WTC11 (cell line): ENCODE measurements at regions not wholly inside any gene's neighbourhood (a gene's known extent, or its start where the extent isn't known, plus 50 kb on each side); places are given as distances from the start of the nearest gene placed in this dataset.

ENCODE experiments used
- ATAC-seq: fragments of 200-7000 bp; cut with Tn5 transposase; 2 replicates; pipeline ENCODE4 v1.10.0; 2021; ENCODE audit warnings: mild to moderate bottlenecking, moderate library complexity
- CTCF ChIA-PET: fragments of 300-600 bp; sonication (Branson Sonifier 250); formaldehyde crosslinking; loops from one replicate; lab custom pipeline; 2021; ENCODE audit warnings: antibody characterized with exemption; lab: Charles Lee
- POLR2A ChIA-PET: fragments of 350-600 bp; sonication (Branson Sonifier 250); formaldehyde crosslinking; loops from one replicate; lab custom pipeline; 2021; ENCODE audit warnings: antibody characterized with exemption; lab: Charles Lee
- DNase-seq: peaks from one replicate; pipeline ENCODE4 v3.0.0; 2021; ENCODE audit warnings: low spot score
- H3K27ac Mint-ChIP-seq: 2 replicates; pipeline ENCODE4 v1.8.0; 2021; ENCODE audit warnings: mixed read lengths
- H3K27me3 Mint-ChIP-seq: 2 replicates; pipeline ENCODE4 v1.8.0; 2021; ENCODE audit warnings: low read depth, mild to moderate bottlenecking, moderate library complexity, mixed read lengths
- H3K36me3 Mint-ChIP-seq: 2 replicates; pipeline ENCODE4 v1.8.0; 2021; ENCODE audit warnings: mixed read lengths
- H3K4me1 Mint-ChIP-seq: 2 replicates; pipeline ENCODE4 v1.8.0; 2022; ENCODE audit warnings: mixed read lengths
- H3K4me3 Mint-ChIP-seq: 2 replicates; pipeline ENCODE4 v1.8.0; 2021; ENCODE audit warnings: mild to moderate bottlenecking, moderate library complexity, mixed read lengths
- H3K9me3 Mint-ChIP-seq: 2 replicates; pipeline ENCODE4 v1.8.0; 2021; ENCODE audit warnings: mixed read lengths
- CREB1 ChIP-seq: sonication (generic); formaldehyde crosslinking; IDR thresholded peaks from 2 replicates; pipeline ENCODE4 v1.8.0; 2023; ENCODE audit warnings: mild to moderate bottlenecking, missing genetic modification reagents
- ETV6 ChIP-seq: sonication (generic); formaldehyde crosslinking; IDR thresholded peaks from 2 replicates; pipeline ENCODE4 v1.8.1; 2022; ENCODE audit warnings: mild to moderate bottlenecking, missing genetic modification reagents
- HMGA2 ChIP-seq: fragments of 250-450 bp; sonication (Bioruptor Pico); IDR thresholded peaks from 2 replicates; pipeline ENCODE4 v1.4.0; 2021; ENCODE audit warnings: mild to moderate bottlenecking, moderate library complexity
- RORB ChIP-seq: fragments of 250-450 bp; sonication (Bioruptor Pico); IDR thresholded peaks from 2 replicates; pipeline ENCODE4 v1.9.0; 2021; ENCODE audit warnings: mild to moderate bottlenecking
- SOX15 ChIP-seq: fragments of 250-450 bp; sonication (Bioruptor Pico); IDR thresholded peaks from 2 replicates; pipeline ENCODE4 v1.9.0; 2021; ENCODE audit warnings: mild to moderate bottlenecking
- TF ChIP-seq, protein P1 (sequence below): fragments of 250-450 bp; sonication (Bioruptor Pico); IDR thresholded peaks from 2 replicates; pipeline ENCODE4 v2.1.2; 2022; ENCODE audit warnings: mild to moderate bottlenecking, moderate library complexity
- TF ChIP-seq, protein P2 (sequence below): sonication (generic); formaldehyde crosslinking; IDR thresholded peaks from 2 replicates; pipeline ENCODE4 v1.8.1; 2023; ENCODE audit warnings: mild to moderate bottlenecking, missing genetic modification reagents, moderate library complexity
- TF ChIP-seq, protein P3 (sequence below): sonication (generic); formaldehyde crosslinking; IDR thresholded peaks from 2 replicates; pipeline ENCODE4 v1.8.1; 2023; ENCODE audit warnings: mild to moderate bottlenecking, missing genetic modification reagents, borderline replicate concordance
- TF ChIP-seq, protein P4 (sequence below): sonication (generic); formaldehyde crosslinking; IDR thresholded peaks from 2 replicates; pipeline ENCODE4 v1.8.1; 2022; ENCODE audit warnings: low read depth, missing genetic modification reagents, borderline replicate concordance
- TF ChIP-seq, protein P5 (sequence below): sonication (generic); formaldehyde crosslinking; conservative IDR thresholded peaks from 2 replicates; pipeline ENCODE4 v1.8.1; 2022; ENCODE audit warnings: mild to moderate bottlenecking, missing genetic modification reagents
- TF ChIP-seq, protein P6 (sequence below): sonication (generic); formaldehyde crosslinking; IDR thresholded peaks from 2 replicates; pipeline ENCODE4 v1.8.0; 2023; ENCODE audit warnings: missing genetic modification reagents, mild to moderate bottlenecking, borderline replicate concordance
- TF ChIP-seq, protein P7 (sequence below): sonication (generic); formaldehyde crosslinking; IDR thresholded peaks from 2 replicates; pipeline ENCODE4 v1.8.0; 2023; ENCODE audit warnings: missing genetic modification reagents
- TF ChIP-seq, protein P8 (sequence below): sonication (generic); formaldehyde crosslinking; IDR thresholded peaks from 2 replicates; pipeline ENCODE4 v1.8.0; 2022; ENCODE audit warnings: mild to moderate bottlenecking, missing genetic modification reagents

DNA sequence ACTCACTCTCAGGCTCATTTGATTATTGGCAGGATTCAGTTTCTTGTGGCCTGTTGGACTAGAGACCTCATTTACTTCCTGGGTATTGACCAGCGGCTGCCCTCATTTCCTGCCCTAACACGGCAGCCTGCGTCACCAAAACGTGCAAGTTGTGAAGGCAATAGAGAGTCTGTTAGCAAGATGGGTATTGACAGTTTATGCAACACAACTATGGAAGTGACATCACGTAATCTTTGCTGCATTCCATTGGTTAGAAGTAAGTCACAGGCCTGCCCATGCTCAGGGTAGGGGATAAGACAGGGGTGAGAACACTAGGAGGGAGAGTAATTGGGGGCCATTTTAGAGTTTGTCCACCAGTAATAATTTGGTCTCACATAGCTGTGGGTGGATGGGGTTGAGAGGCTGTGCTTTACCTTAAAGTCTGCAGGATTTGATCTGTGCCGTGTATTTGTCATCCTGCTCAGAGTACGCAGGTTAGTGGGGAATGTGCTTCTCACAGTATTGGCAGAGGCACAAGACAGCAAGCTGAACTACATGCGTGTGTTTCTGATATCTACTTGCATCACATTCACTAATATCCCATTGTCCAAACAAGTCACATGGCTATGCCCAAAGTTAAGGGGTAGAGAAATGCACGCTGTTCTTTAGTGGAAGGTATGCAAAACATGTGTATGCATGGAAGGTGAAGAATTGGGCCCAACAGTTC lies 83.3 kb downstream of the EDEM1 start:
- peaks cover 33% of the 10 kb centered on the region for H3K9me3 Mint-ChIP-seq
- CTCF ChIA-PET = no interaction called here
- TF ChIP-seq RORB (no peak), ETV6 (CRISPR knock-in tag) (no peak), HMGA2 (no peak), CREB1 (CRISPR knock-in tag) (no peak), SOX15 (CRISPR knock-in tag) (no peak)
- TF ChIP-seq, protein P1, sequence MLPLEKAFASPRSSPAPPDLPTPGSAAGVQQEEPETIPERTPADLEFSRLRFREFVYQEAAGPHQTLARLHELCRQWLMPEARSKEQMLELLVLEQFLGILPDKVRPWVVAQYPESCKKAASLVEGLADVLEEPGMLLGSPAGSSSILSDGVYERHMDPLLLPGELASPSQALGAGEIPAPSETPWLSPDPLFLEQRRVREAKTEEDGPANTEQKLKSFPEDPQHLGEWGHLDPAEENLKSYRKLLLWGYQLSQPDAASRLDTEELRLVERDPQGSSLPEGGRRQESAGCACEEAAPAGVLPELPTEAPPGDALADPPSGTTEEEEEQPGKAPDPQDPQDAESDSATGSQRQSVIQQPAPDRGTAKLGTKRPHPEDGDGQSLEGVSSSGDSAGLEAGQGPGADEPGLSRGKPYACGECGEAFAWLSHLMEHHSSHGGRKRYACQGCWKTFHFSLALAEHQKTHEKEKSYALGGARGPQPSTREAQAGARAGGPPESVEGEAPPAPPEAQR = no peak
- TF ChIP-seq, protein P2, sequence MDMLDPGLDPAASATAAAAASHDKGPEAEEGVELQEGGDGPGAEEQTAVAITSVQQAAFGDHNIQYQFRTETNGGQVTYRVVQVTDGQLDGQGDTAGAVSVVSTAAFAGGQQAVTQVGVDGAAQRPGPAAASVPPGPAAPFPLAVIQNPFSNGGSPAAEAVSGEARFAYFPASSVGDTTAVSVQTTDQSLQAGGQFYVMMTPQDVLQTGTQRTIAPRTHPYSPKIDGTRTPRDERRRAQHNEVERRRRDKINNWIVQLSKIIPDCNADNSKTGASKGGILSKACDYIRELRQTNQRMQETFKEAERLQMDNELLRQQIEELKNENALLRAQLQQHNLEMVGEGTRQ (CRISPR knock-in tag) = no peak
- TF ChIP-seq, protein P3, sequence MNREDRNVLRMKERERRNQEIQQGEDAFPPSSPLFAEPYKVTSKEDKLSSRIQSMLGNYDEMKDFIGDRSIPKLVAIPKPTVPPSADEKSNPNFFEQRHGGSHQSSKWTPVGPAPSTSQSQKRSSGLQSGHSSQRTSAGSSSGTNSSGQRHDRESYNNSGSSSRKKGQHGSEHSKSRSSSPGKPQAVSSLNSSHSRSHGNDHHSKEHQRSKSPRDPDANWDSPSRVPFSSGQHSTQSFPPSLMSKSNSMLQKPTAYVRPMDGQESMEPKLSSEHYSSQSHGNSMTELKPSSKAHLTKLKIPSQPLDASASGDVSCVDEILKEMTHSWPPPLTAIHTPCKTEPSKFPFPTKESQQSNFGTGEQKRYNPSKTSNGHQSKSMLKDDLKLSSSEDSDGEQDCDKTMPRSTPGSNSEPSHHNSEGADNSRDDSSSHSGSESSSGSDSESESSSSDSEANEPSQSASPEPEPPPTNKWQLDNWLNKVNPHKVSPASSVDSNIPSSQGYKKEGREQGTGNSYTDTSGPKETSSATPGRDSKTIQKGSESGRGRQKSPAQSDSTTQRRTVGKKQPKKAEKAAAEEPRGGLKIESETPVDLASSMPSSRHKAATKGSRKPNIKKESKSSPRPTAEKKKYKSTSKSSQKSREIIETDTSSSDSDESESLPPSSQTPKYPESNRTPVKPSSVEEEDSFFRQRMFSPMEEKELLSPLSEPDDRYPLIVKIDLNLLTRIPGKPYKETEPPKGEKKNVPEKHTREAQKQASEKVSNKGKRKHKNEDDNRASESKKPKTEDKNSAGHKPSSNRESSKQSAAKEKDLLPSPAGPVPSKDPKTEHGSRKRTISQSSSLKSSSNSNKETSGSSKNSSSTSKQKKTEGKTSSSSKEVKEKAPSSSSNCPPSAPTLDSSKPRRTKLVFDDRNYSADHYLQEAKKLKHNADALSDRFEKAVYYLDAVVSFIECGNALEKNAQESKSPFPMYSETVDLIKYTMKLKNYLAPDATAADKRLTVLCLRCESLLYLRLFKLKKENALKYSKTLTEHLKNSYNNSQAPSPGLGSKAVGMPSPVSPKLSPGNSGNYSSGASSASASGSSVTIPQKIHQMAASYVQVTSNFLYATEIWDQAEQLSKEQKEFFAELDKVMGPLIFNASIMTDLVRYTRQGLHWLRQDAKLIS (CRISPR knock-in tag) = no peak
- TF ChIP-seq, protein P4, sequence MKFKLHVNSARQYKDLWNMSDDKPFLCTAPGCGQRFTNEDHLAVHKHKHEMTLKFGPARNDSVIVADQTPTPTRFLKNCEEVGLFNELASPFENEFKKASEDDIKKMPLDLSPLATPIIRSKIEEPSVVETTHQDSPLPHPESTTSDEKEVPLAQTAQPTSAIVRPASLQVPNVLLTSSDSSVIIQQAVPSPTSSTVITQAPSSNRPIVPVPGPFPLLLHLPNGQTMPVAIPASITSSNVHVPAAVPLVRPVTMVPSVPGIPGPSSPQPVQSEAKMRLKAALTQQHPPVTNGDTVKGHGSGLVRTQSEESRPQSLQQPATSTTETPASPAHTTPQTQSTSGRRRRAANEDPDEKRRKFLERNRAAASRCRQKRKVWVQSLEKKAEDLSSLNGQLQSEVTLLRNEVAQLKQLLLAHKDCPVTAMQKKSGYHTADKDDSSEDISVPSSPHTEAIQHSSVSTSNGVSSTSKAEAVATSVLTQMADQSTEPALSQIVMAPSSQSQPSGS (CRISPR knock-in tag) = no peak
- TF ChIP-seq, protein P5, sequence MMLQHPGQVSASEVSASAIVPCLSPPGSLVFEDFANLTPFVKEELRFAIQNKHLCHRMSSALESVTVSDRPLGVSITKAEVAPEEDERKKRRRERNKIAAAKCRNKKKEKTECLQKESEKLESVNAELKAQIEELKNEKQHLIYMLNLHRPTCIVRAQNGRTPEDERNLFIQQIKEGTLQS (CRISPR knock-in tag) = no peak
- TF ChIP-seq, protein P6, sequence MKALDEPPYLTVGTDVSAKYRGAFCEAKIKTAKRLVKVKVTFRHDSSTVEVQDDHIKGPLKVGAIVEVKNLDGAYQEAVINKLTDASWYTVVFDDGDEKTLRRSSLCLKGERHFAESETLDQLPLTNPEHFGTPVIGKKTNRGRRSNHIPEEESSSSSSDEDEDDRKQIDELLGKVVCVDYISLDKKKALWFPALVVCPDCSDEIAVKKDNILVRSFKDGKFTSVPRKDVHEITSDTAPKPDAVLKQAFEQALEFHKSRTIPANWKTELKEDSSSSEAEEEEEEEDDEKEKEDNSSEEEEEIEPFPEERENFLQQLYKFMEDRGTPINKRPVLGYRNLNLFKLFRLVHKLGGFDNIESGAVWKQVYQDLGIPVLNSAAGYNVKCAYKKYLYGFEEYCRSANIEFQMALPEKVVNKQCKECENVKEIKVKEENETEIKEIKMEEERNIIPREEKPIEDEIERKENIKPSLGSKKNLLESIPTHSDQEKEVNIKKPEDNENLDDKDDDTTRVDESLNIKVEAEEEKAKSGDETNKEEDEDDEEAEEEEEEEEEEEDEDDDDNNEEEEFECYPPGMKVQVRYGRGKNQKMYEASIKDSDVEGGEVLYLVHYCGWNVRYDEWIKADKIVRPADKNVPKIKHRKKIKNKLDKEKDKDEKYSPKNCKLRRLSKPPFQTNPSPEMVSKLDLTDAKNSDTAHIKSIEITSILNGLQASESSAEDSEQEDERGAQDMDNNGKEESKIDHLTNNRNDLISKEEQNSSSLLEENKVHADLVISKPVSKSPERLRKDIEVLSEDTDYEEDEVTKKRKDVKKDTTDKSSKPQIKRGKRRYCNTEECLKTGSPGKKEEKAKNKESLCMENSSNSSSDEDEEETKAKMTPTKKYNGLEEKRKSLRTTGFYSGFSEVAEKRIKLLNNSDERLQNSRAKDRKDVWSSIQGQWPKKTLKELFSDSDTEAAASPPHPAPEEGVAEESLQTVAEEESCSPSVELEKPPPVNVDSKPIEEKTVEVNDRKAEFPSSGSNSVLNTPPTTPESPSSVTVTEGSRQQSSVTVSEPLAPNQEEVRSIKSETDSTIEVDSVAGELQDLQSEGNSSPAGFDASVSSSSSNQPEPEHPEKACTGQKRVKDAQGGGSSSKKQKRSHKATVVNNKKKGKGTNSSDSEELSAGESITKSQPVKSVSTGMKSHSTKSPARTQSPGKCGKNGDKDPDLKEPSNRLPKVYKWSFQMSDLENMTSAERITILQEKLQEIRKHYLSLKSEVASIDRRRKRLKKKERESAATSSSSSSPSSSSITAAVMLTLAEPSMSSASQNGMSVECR (CRISPR knock-in tag) = no peak
- TF ChIP-seq, protein P7, sequence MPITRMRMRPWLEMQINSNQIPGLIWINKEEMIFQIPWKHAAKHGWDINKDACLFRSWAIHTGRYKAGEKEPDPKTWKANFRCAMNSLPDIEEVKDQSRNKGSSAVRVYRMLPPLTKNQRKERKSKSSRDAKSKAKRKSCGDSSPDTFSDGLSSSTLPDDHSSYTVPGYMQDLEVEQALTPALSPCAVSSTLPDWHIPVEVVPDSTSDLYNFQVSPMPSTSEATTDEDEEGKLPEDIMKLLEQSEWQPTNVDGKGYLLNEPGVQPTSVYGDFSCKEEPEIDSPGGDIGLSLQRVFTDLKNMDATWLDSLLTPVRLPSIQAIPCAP = no peak
- TF ChIP-seq, protein P8, sequence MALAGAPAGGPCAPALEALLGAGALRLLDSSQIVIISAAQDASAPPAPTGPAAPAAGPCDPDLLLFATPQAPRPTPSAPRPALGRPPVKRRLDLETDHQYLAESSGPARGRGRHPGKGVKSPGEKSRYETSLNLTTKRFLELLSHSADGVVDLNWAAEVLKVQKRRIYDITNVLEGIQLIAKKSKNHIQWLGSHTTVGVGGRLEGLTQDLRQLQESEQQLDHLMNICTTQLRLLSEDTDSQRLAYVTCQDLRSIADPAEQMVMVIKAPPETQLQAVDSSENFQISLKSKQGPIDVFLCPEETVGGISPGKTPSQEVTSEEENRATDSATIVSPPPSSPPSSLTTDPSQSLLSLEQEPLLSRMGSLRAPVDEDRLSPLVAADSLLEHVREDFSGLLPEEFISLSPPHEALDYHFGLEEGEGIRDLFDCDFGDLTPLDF = no peak

More for the DNA sequence above, 83.3 kb downstream of the EDEM1 start:
- H3K4me3 Mint-ChIP-seq = no peak overlapping the region
- H3K36me3 Mint-ChIP-seq = peaks cover 2% of the 10 kb centered on the region; the same call in 1 of the 2 replicates
- DNase-seq (no peak), ATAC-seq (no peak)
- no peak overlapping the region for H3K27ac Mint-ChIP-seq
- no peaks in the 10 kb centered on the region for H3K4me1 Mint-ChIP-seq
- no peaks in the 10 kb centered on the region; the same call in 1 of the 2 replicates for H3K27me3 Mint-ChIP-seq
- POLR2A ChIA-PET = no interaction called here
